CD4-positive, alpha-beta T cell treated with Interleukin-15 for 4 hours (primary cell): ENCODE measurements at regions not wholly inside any gene's neighbourhood (a gene's known extent, or its start where the extent isn't known, plus 50 kb on each side); places are given as distances from the start of the nearest gene placed in this dataset.

Experiments used
- DNase-seq: peaks from one replicate; pipeline ENCODE4 v3.0.0-alpha.2; 2020; ENCODE audit warnings: low spot score

- DNase-seq: no peak
Observed at GRCh38 chr2:151083856-151084795, 177.5 kb downstream of the RBM43 start.

- DNase-seq: no peak
Observed at GRCh38 chr2:151078889-151079288, 182.8 kb downstream of the RBM43 start.

GRCh38 chr2:151071906-151072305 lies 189.8 kb downstream of the RBM43 start:
- DNase-seq: no peak

GRCh38 chr2:151071382-151071781 lies 190.3 kb downstream of the RBM43 start:
- no peak for DNase-seq

- no peak for DNase-seq
Observed at GRCh38 chr2:151070253-151070652, 191.4 kb downstream of the RBM43 start.

- DNase-seq: no peak
Observed at GRCh38 chr2:151067658-151068369, 193.8 kb downstream of the RBM43 start.

GRCh38 chr2:151063271-151063670 lies 198.4 kb downstream of the RBM43 start:
- no peak for DNase-seq

GRCh38 chr2:151060287-151060686 lies 201.4 kb downstream of the RBM43 start:
- no peak for DNase-seq

- DNase-seq: no peak
Observed at GRCh38 chr2:151056870-151057269, 204.8 kb downstream of the RBM43 start.

- DNase-seq: no peak
Observed at GRCh38 chr2:151053661-151053990, 208.0 kb downstream of the RBM43 start.

GRCh38 chr2:151052850-151053660 lies 208.6 kb downstream of the RBM43 start:
- no peak for DNase-seq

GRCh38 chr2:151051574-151052220 lies 210.0 kb downstream of the RBM43 start:
- peak; percentile 39 for DNase-seq

- no peak for DNase-seq
Observed at GRCh38 chr2:151049746-151050145, 211.9 kb downstream of the RBM43 start.

- no peak for DNase-seq
Observed at GRCh38 chr2:151048331-151049054, 213.2 kb downstream of the RBM43 start.

GRCh38 chr2:151043484-151043883 lies 218.2 kb downstream of the RBM43 start:
- DNase-seq: no peak

GRCh38 chr2:151042964-151043363 lies 218.7 kb downstream of the RBM43 start:
- no peak for DNase-seq

- DNase-seq: no peak
Observed at GRCh38 chr2:151040039-151040438, 221.6 kb downstream of the RBM43 start.

- no peak for DNase-seq
Observed at GRCh38 chr2:151038516-151038915, 223.1 kb downstream of the RBM43 start.

GRCh38 chr2:151037434-151037833 lies 224.2 kb downstream of the RBM43 start:
- DNase-seq: no peak

- no peak for DNase-seq
Observed at GRCh38 chr2:151033271-151034248, 228.1 kb downstream of the RBM43 start.
